HFFc6 (cell line): ENCODE measurements at regions not wholly inside any gene's neighbourhood (a gene's known extent, or its start where the extent isn't known, plus 50 kb on each side); places are given as distances from the start of the nearest gene placed in this dataset.

Source experiments
- DNase-seq: peaks from one replicate; pipeline ENCODE4 v3.0.0-alpha.2; 2018
- H3K27ac Mint-ChIP-seq: 2 replicates; pipeline ENCODE4 v1.8.0; 2020; ENCODE audit warnings: mild to moderate bottlenecking, mixed read lengths
- H3K27me3 Mint-ChIP-seq: 2 replicates; pipeline ENCODE4 v1.8.0; 2021; ENCODE audit warnings: mild to moderate bottlenecking, moderate library complexity, mixed read lengths; ENCODE audit not compliant: insufficient read depth
- H3K36me3 Mint-ChIP-seq: 2 replicates; pipeline ENCODE4 v1.8.0; 2021; ENCODE audit warnings: low read depth, mixed read lengths
- H3K4me1 Mint-ChIP-seq: 2 replicates; pipeline ENCODE4 v1.8.0; 2020; ENCODE audit warnings: low read depth, mixed read lengths
- H3K4me3 Mint-ChIP-seq: 2 replicates; pipeline ENCODE4 v1.8.0; 2020; ENCODE audit warnings: mild to moderate bottlenecking, moderate library complexity, mixed read lengths
- H3K9me3 Mint-ChIP-seq: 2 replicates; pipeline ENCODE4 v1.8.0; 2020; ENCODE audit warnings: mild to moderate bottlenecking, mixed read lengths
- TF ChIP-seq, protein P1 (sequence below): fragments of 200-600 bp; sonication (generic); IDR thresholded peaks from 2 replicates; pipeline ENCODE4 v1.5.0; 2021; ENCODE audit warnings: antibody characterized with exemption, mild to moderate bottlenecking

DNA sequence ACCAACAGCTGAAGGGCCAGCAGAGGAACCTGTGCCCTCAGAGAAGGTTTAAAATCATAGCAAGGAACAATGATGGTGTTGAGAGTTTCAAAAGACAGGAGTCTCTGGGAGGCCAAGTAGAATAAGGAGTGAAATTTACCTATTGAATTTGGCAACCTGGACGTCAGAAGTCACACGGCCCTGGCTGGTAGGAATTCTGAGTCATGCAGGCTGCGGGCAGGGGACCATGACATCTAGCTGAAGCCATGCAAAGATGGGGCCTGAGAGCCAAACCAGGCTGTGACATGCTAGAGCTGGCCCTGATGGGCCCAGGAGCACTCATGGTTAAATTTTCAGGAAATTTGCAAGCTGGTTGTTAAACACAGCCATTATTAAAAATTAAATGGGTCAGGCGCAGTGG is 64.0 kb upstream of the SNX9 start:
- Mint-ChIP-seq H3K36me3 (no peaks in the 10 kb centered on the region), H3K27ac (no peak overlapping the region), H3K9me3 (no peaks in the 10 kb centered on the region), H3K27me3 (peaks cover 7% of the 10 kb centered on the region), H3K4me1 (peaks cover 81% of the 10 kb centered on the region), H3K4me3 (no peak overlapping the region)
- TF ChIP-seq, protein P1, sequence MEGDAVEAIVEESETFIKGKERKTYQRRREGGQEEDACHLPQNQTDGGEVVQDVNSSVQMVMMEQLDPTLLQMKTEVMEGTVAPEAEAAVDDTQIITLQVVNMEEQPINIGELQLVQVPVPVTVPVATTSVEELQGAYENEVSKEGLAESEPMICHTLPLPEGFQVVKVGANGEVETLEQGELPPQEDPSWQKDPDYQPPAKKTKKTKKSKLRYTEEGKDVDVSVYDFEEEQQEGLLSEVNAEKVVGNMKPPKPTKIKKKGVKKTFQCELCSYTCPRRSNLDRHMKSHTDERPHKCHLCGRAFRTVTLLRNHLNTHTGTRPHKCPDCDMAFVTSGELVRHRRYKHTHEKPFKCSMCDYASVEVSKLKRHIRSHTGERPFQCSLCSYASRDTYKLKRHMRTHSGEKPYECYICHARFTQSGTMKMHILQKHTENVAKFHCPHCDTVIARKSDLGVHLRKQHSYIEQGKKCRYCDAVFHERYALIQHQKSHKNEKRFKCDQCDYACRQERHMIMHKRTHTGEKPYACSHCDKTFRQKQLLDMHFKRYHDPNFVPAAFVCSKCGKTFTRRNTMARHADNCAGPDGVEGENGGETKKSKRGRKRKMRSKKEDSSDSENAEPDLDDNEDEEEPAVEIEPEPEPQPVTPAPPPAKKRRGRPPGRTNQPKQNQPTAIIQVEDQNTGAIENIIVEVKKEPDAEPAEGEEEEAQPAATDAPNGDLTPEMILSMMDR: no peak
- DNase-seq: no peak

DNA sequence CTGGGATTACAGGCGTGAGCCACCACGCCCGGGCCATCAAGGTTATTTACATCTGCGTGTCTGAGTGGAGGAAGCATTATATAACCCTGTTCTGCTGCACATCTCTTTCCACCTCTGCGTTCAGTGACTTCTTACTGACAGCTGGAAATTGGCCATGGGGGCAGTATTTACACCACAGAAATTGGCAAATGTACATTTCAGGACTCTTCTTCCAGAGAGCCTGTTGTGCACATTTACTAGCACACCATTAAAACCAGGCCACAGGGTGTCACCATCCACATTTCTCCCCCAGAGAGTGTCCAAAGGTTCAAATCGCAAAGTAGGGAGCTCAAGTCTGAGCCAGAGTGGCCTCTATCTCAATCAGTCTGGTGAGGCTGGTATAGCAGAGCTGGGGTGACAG is 62.9 kb upstream of the SNX9 start:
- Mint-ChIP-seq H3K27ac (peak overlapping the region; percentile 87), H3K27me3 (peaks cover 7% of the 10 kb centered on the region), H3K36me3 (no peaks in the 10 kb centered on the region), H3K9me3 (no peaks in the 10 kb centered on the region), H3K4me1 (peaks cover 88% of the 10 kb centered on the region), H3K4me3 (no peak overlapping the region; the same call in 1 of the 2 replicates)
- no peak for DNase-seq
- TF ChIP-seq, protein P1: 0 out of 2 replicates have a peak, but pooled peaks have one; percentile 21

DNA sequence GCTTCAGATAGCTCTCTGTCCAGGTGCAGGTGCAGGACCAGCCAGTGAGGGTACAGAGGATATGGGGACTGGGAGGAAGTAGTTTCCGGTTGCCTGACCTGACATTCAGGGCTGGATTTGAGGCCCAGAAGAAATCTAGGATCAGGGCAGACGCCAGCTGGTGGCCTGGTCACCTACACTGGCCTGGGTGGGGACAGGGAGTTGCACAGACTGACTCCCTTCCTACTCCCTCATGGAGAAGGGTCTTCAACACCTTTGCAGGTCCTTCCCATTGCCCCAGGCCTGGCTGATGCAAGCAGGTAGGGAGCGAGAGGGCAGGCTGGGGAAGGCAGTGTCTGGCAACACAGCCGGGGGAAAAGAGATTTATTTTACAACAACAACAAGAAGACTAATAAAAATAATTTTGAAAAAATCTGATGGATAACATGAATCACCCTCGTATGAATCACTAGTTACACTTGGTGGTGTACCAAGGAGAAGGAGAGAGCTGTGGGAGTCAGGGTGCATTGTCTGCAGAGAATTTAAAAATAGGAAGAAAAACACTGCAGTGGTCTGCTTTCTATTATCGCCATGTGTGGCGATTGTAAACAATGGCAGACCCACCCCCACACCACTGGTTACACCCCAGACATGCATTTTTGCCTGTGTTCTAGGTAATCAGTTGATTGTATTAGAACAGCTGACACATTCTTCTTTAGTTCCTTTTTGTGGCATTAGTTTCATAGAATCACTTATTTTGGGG is 62.3 kb upstream of the SNX9 start:
- TF ChIP-seq, protein P1: no peak; the same call in 1 of the 2 replicates
- H3K4me3 Mint-ChIP-seq: peak overlapping the region; percentile 71
- H3K27ac Mint-ChIP-seq: peak overlapping the region; percentile 87
- peaks cover 88% of the 10 kb centered on the region for H3K4me1 Mint-ChIP-seq
- peak; percentile 82 for DNase-seq
- no peaks in the 10 kb centered on the region for H3K9me3 Mint-ChIP-seq
- H3K27me3 Mint-ChIP-seq: peaks cover 7% of the 10 kb centered on the region
- no peaks in the 10 kb centered on the region for H3K36me3 Mint-ChIP-seq

DNA sequence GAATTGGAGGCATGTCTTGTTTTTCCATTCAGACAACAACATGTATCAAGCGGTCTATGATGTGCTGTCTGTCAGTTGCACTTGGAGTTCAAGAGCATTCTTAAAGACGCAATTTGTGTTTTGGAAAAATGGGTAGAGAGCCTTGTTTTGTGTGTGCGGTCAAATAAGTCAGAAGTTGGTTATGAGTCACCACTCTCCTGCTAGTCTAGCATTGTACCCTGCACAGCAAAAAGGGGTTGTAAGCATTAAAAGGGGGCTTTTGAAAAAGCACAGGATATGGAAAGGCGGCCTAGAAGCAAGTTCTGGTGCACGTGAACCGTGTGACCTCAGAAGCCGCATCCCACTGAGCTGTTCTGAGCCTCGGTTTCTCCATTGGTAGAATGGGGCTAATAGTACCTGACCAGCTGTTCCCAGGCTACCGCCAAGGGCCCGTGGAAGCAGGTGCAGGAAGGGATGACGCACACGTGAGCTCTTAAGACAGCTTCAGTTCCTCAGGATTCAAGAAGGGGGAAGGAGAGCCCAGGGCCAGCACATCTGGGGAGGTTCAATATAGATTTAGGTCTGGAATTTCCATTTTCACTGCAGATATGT is 61.6 kb upstream of the SNX9 start:
- Mint-ChIP-seq H3K4me1 (peaks cover 91% of the 10 kb centered on the region), H3K36me3 (no peaks in the 10 kb centered on the region), H3K27me3 (peaks cover 7% of the 10 kb centered on the region), H3K9me3 (no peaks in the 10 kb centered on the region), H3K4me3 (peak overlapping the region; percentile 71), H3K27ac (peak overlapping the region; percentile 87)
- TF ChIP-seq, protein P1: no peak
- DNase-seq: peak; percentile 45

DNA sequence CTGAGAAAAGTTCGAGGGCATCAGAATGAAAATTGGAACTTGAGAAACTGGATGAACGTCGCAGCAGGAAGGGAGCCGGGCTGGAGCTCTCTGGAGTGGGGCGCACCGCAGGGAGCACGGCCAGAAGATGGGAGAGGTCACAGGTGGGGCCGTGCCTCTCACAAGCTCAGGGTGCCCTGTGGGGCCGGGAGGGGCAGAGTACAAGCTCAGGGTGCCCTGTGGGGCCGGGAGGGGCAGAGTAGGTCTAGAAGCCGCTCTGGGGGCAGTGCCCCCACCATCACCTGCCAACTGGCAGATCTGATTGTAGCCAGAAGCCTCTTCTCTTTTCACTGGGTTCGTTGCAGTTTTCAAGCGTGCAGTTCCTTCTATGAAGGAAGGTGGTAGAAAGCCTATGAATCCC is 61.1 kb upstream of the SNX9 start:
- Mint-ChIP-seq H3K36me3 (no peaks in the 10 kb centered on the region), H3K4me3 (peak overlapping the region; percentile 13; the same call in 1 of the 2 replicates), H3K9me3 (no peaks in the 10 kb centered on the region), H3K27ac (peak overlapping the region; percentile 87; the same call in 1 of the 2 replicates), H3K4me1 (peaks cover 91% of the 10 kb centered on the region), H3K27me3 (peaks cover 7% of the 10 kb centered on the region)
- TF ChIP-seq, protein P1: no peak
- DNase-seq: no peak
